Cerebellar cortex (tissue), 1 donor: ENCODE measurements at regions not wholly inside any gene's neighbourhood (a gene's known extent, or its start where the extent isn't known, plus 50 kb on each side); places are given as distances from the start of the nearest gene placed in this dataset.
"Not testable (repeated sequence)": the region's sequence is repeated elsewhere in the genome, so short reads cannot be mapped to it uniquely, and the experiment has no call there.

Experiments
- DNase-seq: peaks from one replicate; pipeline ENCODE4 v3.0.0-alpha.2; 2015; ENCODE audit warnings: low spot score

GRCh38 chrX:94834226-94834625, 1160.2 kb downstream of the FAM133A start:
- no peak for DNase-seq

DNA sequence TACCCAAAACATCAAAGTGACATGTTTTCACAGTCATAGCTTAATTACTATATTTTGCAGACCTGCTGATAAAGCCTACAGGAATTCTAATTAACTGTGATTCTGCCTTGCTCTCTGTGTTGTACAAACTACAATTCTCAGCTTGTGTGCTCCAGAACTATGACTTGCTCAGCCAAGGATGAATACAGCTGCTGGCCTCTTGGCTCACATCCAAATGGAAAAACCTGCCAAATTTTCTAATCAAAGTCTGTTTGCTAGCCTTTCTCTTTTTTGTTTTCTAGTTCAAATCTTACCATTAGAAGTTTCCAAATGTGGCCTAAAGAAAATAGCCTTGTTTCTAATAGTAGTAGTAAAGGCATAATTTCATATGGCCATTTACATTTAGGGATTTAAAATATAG, 1176.8 kb downstream of the FAM133A start:
- DNase-seq = peak; percentile 3

DNA sequence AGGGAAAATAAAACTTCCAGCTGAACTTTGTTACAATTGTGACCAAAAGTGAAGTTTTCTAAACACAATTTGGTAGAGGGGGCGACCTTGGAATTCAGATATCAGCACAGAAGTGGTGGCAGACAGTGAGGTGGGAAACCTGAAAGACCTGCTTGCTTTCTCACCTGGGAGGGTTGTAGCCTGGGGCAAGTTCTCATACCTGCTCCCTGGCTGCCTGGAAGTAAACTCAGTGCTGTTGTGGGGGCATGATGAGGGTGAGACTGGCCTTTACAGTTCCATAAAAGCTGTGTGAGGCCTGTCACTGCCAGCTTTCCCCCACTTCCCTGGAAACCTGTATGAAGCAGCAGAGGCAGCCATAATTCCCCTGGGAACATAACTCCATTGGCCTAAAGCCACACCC, 1180.2 kb downstream of the FAM133A start:
- no peak for DNase-seq

- not testable (repeated sequence) for DNase-seq
Observed at GRCh38 chrX:94862470-94862869, 1188.5 kb downstream of the FAM133A start.

DNA sequence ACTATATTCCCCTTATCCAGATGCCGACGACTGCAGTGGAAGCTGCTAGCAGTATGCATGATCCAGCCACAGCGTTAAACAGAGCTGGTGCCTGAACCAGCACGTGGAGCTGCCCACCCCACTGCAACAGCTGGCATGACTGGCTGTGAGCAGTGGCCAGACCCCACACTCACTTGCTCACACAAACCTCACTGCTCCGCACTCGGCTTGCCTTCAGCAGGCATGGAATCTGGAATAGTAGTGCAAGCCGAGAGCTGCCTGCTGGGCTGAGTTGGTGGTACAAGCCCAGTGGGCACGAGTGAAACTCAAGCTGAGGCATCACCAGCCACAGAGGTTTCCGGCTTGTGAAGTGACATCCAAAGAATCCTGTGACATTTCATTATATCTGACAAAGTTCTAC, 1197.6 kb downstream of the FAM133A start:
- no peak for DNase-seq

DNA sequence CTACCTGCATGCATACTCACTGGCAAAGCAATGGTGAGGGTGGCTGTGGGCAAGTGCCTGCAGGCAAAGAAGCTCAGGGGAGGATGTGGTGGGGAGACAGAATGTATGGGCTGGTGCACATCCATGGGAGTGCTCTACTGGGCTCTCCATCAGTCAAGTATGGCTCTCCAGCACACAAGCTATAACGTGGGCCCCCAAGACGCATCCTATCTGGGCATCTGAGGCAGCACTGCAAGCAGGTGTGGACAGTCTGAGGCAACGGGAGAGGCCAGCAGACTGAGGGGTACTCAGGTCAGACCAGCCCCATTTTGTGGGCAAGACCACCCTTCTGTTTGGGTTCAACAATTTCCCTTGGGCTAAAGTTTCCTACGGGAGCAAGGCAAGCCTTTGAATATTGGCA, 1227.8 kb downstream of the FAM133A start:
- no peak for DNase-seq

DNA sequence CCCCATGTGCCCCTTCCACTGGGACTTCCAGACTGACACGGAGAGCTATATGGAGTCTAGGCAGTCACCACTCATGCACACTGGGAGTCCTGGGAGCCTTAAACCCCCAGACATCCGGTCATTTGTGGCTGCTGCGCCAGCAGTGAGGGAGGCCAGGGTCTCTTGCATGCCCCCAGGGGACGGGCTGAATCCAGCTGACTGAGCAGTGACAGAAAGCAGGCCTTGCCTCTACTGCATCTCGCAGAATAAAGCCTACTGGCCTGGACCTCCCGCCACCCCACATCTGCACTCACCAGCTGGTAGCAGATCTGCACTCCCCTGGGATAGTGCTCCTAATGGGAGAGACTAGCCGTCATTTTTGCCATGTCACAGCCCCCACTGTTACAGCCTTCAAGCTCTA, 1234.2 kb downstream of the FAM133A start:
- DNase-seq = no peak

DNA sequence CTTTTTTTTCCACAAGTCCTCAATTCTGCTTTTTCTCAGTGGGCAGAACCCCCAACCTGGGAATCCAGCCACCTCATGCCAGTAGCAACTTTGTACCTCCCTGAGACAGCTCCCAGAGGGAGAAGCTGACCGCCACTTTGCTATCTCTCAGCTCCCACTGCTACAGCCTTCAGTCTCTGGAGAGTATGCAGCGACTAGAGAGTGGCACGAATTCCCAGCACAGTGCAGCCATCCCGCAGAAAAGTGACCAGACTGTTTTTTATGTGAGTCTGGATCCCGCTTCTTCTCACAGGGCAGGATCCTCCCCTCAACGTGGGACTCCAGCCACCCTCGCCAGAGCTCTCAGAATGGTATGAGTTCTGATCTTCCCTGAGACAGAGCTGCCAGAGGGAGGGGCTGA, 1234.6 kb downstream of the FAM133A start:
- no peak for DNase-seq

DNA sequence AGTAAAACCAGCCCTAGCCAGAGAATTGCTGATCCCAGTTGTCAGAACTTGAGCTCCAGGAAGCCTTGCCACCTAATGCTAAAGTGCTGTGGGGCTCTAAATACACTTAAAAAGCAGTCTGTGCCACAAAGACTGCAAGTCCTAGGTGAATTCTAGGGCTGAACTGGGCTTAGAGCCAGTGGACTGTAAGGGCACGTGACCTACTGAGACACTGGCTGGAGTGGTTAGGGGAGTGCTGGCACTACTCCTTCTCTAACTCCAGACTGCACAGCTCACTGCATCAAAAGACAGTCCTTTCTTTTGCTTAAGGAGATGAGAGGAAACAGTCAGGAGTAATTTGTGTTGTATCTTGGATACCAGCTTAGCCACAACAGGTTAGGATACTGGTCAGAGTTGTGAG, 1240.2 kb downstream of the FAM133A start:
- DNase-seq = no peak

DNA sequence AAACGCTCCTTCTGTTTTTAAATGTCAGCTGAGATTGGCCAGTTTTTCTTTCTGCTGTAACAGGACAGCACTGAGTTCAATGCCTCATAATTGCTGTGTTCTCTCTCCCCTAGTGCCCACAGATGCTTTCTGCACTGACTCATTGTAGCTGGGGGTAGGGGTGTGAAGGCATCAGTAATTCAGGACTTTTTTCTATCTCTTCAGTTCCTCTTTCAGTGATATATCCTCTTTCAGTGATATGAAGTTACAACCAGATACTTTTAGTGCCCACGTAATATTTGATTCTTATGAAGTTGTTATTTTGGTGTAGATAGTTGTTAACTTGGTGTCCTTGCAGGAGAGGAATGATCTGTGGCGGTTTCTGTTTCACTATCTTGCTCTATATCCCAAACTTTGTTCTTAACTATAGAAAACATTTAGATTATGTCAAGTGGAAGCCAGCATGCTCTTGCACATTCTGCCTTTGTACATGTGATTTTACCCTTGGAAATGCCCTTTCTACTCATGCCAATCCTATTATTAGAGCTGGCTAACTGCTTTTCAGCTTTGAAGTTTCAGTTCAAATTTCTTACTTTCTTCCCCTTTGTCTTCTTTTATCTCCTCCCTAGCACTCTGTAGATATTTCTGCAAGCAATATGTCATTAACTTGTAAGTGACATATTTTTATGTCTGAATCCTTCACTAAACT, 1258.4 kb downstream of the FAM133A start:
- DNase-seq = no peak

DNA sequence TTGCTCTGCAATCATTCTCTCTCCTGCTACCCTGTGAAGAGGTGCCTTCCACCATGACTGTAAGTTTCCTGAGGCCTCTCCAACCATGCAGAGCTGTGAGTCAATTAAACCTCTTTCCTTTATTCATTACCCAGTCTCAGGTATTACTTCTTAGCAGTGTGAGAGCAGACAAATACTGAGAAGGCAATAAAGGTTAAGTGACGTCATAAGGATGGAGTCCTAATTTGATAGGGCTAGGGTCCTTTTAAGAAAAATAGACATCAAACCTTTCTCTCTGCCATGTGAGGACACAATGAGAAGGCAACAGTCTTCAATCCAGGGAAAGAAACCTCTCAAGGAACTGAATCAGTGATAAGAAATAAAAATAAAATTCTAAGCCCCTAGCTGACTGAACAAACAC, 1262.7 kb downstream of the FAM133A start:
- DNase-seq = no peak

DNA sequence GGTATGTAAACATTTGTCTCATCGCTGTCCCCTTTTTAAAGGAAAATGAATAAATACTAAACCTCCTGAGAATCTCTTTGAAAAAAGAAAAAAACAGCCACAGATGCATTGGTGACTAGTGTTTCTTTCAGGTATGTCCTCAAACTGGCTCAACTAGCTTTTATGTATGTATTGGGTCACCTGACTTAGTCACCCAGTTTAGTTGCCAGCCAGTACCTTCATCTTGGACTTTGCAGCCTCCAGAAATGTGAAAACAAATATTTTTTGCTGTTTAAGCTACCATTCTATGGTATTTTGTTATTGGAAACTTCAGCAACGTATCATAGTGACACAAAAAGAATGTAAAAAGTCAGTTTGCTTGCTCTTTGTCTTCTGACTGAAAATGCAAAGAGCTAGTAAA, 1263.5 kb downstream of the FAM133A start:
- no peak for DNase-seq

DNA sequence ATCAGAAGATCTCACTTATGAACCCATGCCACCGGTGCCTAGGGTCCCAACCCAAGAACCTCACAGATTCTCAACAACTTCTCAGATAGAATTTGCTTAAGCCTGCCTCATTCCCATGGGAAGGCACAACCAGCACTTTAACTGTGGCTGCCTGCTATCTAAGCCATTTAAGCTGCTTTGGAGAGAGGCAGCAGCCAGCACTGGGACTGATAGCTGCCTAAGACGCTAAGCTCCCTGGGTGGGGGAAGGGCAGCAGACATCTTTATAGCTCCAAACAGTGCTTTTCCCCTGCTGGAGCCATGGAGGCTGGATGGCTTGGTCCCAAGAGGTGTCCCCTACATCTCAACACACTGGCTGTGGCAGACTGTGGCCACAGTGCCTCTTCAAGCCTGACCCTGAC, 1268.6 kb downstream of the FAM133A start:
- DNase-seq = no peak

GRCh38 chrX:94946137-94946536, 1272.1 kb downstream of the FAM133A start:
- not testable (repeated sequence) for DNase-seq

- no peak for DNase-seq
Observed at GRCh38 chrX:94961730-94962129, 1287.7 kb downstream of the FAM133A start.

GRCh38 chrX:94977562-94977961, 1303.6 kb downstream of the FAM133A start:
- DNase-seq = no peak

DNA sequence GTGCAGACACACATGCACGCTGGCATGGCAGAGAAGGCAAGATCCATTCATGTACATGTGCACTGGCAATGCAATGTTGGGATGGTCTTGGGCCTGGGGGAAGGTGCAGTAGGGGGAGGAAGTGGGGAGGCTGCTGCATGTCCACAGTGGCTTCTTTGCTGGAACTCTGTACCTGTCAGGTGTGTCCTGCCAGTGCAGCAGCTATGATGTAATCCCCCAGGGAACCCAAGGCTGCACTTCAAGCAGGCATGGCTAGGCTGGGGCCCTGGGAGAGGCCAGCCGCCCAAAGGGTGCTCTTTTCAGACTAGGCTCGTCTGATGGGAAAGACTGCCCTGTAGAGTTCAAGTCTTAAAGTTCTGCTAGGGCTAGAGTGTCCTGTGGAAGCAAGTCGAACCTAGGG, 1304.0 kb downstream of the FAM133A start:
- no peak for DNase-seq
